Neural progenitor cell (in vitro differentiated cells): ENCODE measurements at regions not wholly inside any gene's neighbourhood (a gene's known extent, or its start where the extent isn't known, plus 50 kb on each side); places are given as distances from the start of the nearest gene placed in this dataset.
"Not testable (repeated sequence)": the region's sequence is repeated elsewhere in the genome, so short reads cannot be mapped to it uniquely, and the experiment has no call there.

Experiments
- DNase-seq: peaks from one replicate; pipeline ENCODE4 v3.0.0-alpha.2; 2016; ENCODE audit warnings: low spot score
- H2AFZ ChIP-seq: fragments of 200-600 bp; sonication (generic); replicated peaks from 2 replicates; pipeline ENCODE4 v1.6.1; 2016; ENCODE audit warnings: antibody characterized with exemption
- H3F3A ChIP-seq: fragments of 200-600 bp; sonication (generic); 2 replicates; pipeline ENCODE4 v1.6.1; 2016; ENCODE audit warnings: antibody characterized with exemption, low read depth
- H3K27ac ChIP-seq: fragments of 200-600 bp; sonication (generic); 2 replicates; pipeline ENCODE4 v1.5.1; 2016; ENCODE audit warnings: mild to moderate bottlenecking
- H3K27me3 ChIP-seq: fragments of 200-600 bp; sonication (generic); 2 replicates; pipeline ENCODE4 v1.6.1; 2016; ENCODE audit warnings: mild to moderate bottlenecking, moderate library complexity
- H3K36me3 ChIP-seq: fragments of 200-600 bp; sonication (generic); 2 replicates; pipeline ENCODE4 v1.5.1; 2016
- H3K4me1 ChIP-seq: fragments of 200-600 bp; sonication (generic); 2 replicates; pipeline ENCODE4 v1.6.1; 2016; ENCODE audit warnings: mixed run types
- H3K4me2 ChIP-seq: fragments of 200-600 bp; sonication (generic); 2 replicates; pipeline ENCODE4 v1.6.1; 2016
- H3K4me3 ChIP-seq: fragments of 200-600 bp; sonication (generic); 2 replicates; pipeline ENCODE4 v1.5.1; 2016
- H3K79me2 ChIP-seq: fragments of 200-600 bp; sonication (generic); 2 replicates; pipeline ENCODE4 v1.6.1; 2016; ENCODE audit warnings: low read depth
- H3K9ac ChIP-seq: fragments of 200-600 bp; sonication (generic); 2 replicates; pipeline ENCODE4 v1.6.1; 2016
- H3K9me3 ChIP-seq: fragments of 200-600 bp; sonication (generic); 2 replicates; pipeline ENCODE4 v1.5.1; 2016; ENCODE audit warnings: low read depth
- H4K20me1 ChIP-seq: fragments of 200-600 bp; sonication (generic); 2 replicates; pipeline ENCODE4 v1.6.1; 2016; ENCODE audit warnings: low read depth
- H3K27ac Mint-ChIP-seq: 3 replicates; pipeline ENCODE4 v1.8.0; 2021; ENCODE audit warnings: mixed read lengths
- H3K27me3 Mint-ChIP-seq: 2 replicates; pipeline ENCODE4 v1.8.0; 2022; ENCODE audit warnings: low read depth, mild to moderate bottlenecking, inconsistent platforms, moderate library complexity, mixed read lengths; ENCODE audit not compliant: insufficient read depth
- H3K36me3 Mint-ChIP-seq: 3 replicates; pipeline ENCODE4 v1.8.0; 2021; ENCODE audit warnings: mixed read lengths
- H3K4me1 Mint-ChIP-seq: 3 replicates; pipeline ENCODE4 v1.8.0; 2021; ENCODE audit warnings: mixed read lengths
- H3K4me3 Mint-ChIP-seq: 3 replicates; pipeline ENCODE4 v1.8.0; 2021; ENCODE audit warnings: mild to moderate bottlenecking, moderate library complexity, mixed read lengths
- H3K9me3 Mint-ChIP-seq: 3 replicates; pipeline ENCODE4 v1.8.0; 2020; ENCODE audit warnings: mixed read lengths
- CTCF ChIP-seq: fragments of 200-600 bp; sonication (generic); IDR thresholded peaks from 2 replicates; pipeline ENCODE4 v1.5.1; 2017; ENCODE audit warnings: antibody characterized with exemption, mild to moderate bottlenecking
- EZH2 ChIP-seq: fragments of 200-600 bp; sonication (generic); IDR thresholded peaks from 2 replicates; pipeline ENCODE4 v1.6.1; 2017; ENCODE audit warnings: antibody characterized with exemption, mild to moderate bottlenecking, moderate library complexity
- EZH2phosphoT487 ChIP-seq: fragments of 200-600 bp; sonication (generic); IDR thresholded peaks from 2 replicates; pipeline ENCODE4 v1.6.1; 2017; ENCODE audit warnings: antibody characterized with exemption

- H3K27me3 Mint-ChIP-seq, result peaks cover 2% of the 10 kb centered on the region
- Histone ChIP-seq H3K79me2 (no peaks in the 10 kb centered on the region), H4K20me1 (no peaks in the 10 kb centered on the region), H3K4me3 (no peak overlapping the region), H3K36me3 (no peaks in the 10 kb centered on the region), H3K9me3 (no peaks in the 10 kb centered on the region), H3K9ac (no peak overlapping the region), H3K4me2 (no peak overlapping the region), H3K27me3 (no peaks in the 10 kb centered on the region), H3F3A (no peaks in the 10 kb centered on the region), H3K4me1 (peaks cover 10% of the 10 kb centered on the region), H2AFZ (no peak overlapping the region), H3K27ac (no peak overlapping the region)
- H3K27ac Mint-ChIP-seq, result no peak overlapping the region
- no peak overlapping the region for H3K4me3 Mint-ChIP-seq
- no peak for DNase-seq
- H3K36me3 Mint-ChIP-seq, result no peaks in the 10 kb centered on the region
- no peak for TF ChIP-seq EZH2
- TF ChIP-seq EZH2phosphoT487, result no peak
- no peak for TF ChIP-seq CTCF
- H3K4me1 Mint-ChIP-seq, result peaks cover 7% of the 10 kb centered on the region
- H3K9me3 Mint-ChIP-seq, result no peaks in the 10 kb centered on the region
Observed at GRCh38 chr2:16382451-16382850, 283.2 kb downstream of the CYRIA start.

DNA sequence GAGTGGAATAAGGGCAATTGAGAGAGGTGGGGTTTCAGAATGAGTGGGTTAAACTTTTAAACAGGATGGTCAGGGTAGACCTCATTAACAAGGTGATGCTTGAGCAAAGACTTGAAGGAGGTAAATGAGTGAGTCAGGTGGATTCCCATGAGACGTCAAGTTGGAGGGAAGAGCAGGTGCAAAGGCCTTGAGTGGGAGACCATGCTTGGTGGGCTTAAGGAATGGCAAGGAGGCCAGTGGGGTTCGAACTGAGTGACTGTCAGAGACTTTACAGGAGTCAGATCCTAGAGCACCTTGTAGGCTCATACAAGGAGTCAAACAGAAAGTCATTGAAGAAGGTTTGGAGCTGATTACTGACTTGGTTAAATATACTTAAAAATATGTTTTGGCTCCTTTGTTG, 284.1 kb downstream of the CYRIA start:
- Mint-ChIP-seq H3K36me3 (no peaks in the 10 kb centered on the region), H3K9me3 (no peaks in the 10 kb centered on the region), H3K4me3 (no peak overlapping the region), H3K27me3 (peaks cover 2% of the 10 kb centered on the region), H3K4me1 (peaks cover 7% of the 10 kb centered on the region), H3K27ac (no peak overlapping the region)
- no peaks in the 10 kb centered on the region for H3K79me2 ChIP-seq
- no peaks in the 10 kb centered on the region for H4K20me1 ChIP-seq
- DNase-seq, result no peak
- H3K4me1 ChIP-seq, result peaks cover 6% of the 10 kb centered on the region
- H3K27ac ChIP-seq, result no peak overlapping the region
- H3K4me3 ChIP-seq, result no peak overlapping the region
- no peaks in the 10 kb centered on the region for H3F3A ChIP-seq
- H2AFZ ChIP-seq, result no peak overlapping the region
- no peaks in the 10 kb centered on the region for H3K27me3 ChIP-seq
- no peak overlapping the region for H3K9ac ChIP-seq
- no peak overlapping the region for H3K4me2 ChIP-seq
- TF ChIP-seq CTCF (no peak), EZH2 (no peak), EZH2phosphoT487 (no peak)
- no peaks in the 10 kb centered on the region for H3K36me3 ChIP-seq
- H3K9me3 ChIP-seq, result no peaks in the 10 kb centered on the region

DNA sequence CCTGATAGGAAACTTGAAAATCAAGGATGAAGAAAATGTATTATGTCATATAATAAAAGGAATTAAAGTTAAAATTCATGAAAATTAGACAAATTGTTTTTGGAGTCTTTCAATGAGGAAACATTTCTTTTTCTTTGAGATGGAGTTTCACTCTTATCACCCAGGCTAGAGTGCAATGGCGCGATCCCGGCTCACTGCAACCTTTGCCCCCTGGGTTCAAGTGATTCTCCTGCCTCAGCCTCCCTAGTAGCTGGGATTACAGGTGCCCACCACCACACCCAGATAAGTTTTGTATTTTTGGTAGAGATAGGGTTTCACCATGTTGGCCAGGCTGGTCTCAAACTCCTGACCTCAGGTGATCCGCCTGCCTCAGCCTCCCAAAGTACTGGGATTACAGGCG, 285.7 kb downstream of the CYRIA start:
- not testable (repeated sequence) for H3K27me3 ChIP-seq, H3K36me3 Mint-ChIP-seq, H3K4me3 Mint-ChIP-seq, H3K4me3 ChIP-seq, H4K20me1 ChIP-seq, H3K79me2 ChIP-seq, H3K4me1 Mint-ChIP-seq, H3K9me3 ChIP-seq, H3K9ac ChIP-seq, H3K9me3 Mint-ChIP-seq, H3K27ac ChIP-seq, H3K36me3 ChIP-seq, H3K4me2 ChIP-seq, H3K4me1 ChIP-seq, DNase-seq, H3K27me3 Mint-ChIP-seq, H3F3A ChIP-seq, H2AFZ ChIP-seq, H3K27ac Mint-ChIP-seq

- H3K27me3 ChIP-seq, H3K27me3 Mint-ChIP-seq, H3K9me3 Mint-ChIP-seq, H3K4me3 ChIP-seq, H3K79me2 ChIP-seq, H3K9ac ChIP-seq, H3K4me3 Mint-ChIP-seq, H3K27ac Mint-ChIP-seq, H3K36me3 ChIP-seq, H2AFZ ChIP-seq, H3K9me3 ChIP-seq, H3K36me3 Mint-ChIP-seq, H3K4me1 ChIP-seq, H3K4me1 Mint-ChIP-seq, H3K27ac ChIP-seq, H4K20me1 ChIP-seq, H3K4me2 ChIP-seq, H3F3A ChIP-seq, DNase-seq: not testable (repeated sequence)
Observed at GRCh38 chr2:16379061-16379460, 286.6 kb downstream of the CYRIA start.
